Neutrophil (primary cell): ENCODE measurements at regions not wholly inside any gene's neighbourhood (a gene's known extent, or its start where the extent isn't known, plus 50 kb on each side); places are given as distances from the start of the nearest gene placed in this dataset.
"Not testable (repeated sequence)": the region's sequence is repeated elsewhere in the genome, so short reads cannot be mapped to it uniquely, and the experiment has no call there.

ENCODE experiments used
- H3K27ac ChIP-seq: fragments of 200-600 bp; sonication (generic); 2 replicates; pipeline ENCODE4 v1.5.1; 2016; ENCODE audit warnings: mild to moderate bottlenecking, moderate library complexity
- H3K27me3 ChIP-seq: fragments of 200-600 bp; sonication (generic); 2 replicates; pipeline ENCODE4 v1.6.0; 2016; ENCODE audit warnings: mild to moderate bottlenecking
- H3K36me3 ChIP-seq: fragments of 200-600 bp; sonication (generic); 2 replicates; pipeline ENCODE4 v1.5.1; 2017
- H3K4me1 ChIP-seq, 2 experiments: fragments of 200-600 bp in 1 of 2; sonication (generic) in 1 of 2; 1 replicate in 1 of 2; 2 replicates in 1 of 2; pipeline versions ENCODE4 v1.5.1 to v1.6.1; 2013 to 2016; ENCODE audit warnings: low read depth in 1 of 2, low read length in 1 of 2, mild to moderate bottlenecking in 1 of 2, moderate library complexity in 1 of 2; ENCODE audit not compliant: control insufficient read depth in 1 of 2, insufficient read depth in 1 of 2
- H3K4me3 ChIP-seq, 2 experiments: fragments of 200-600 bp in 1 of 2; sonication (generic) in 1 of 2; 1 replicate in 1 of 2; 2 replicates in 1 of 2; pipeline ENCODE4 v1.5.1; 2013 to 2016; ENCODE audit warnings: low read depth in 1 of 2, low read length in 1 of 2, mild to moderate bottlenecking in 1 of 2, moderate library complexity in 1 of 2
- H3K9me3 ChIP-seq: fragments of 200-600 bp; sonication (generic); 2 replicates; pipeline ENCODE4 v1.5.1; 2016
- CTCF ChIP-seq: fragments of 200-600 bp; sonication (generic); IDR thresholded peaks from 2 replicates; pipeline ENCODE4 v1.5.1; 2016; ENCODE audit warnings: antibody characterized with exemption

- H3K27ac ChIP-seq = no peak overlapping the region
- H3K27me3 ChIP-seq = no peaks in the 10 kb centered on the region
- no peak overlapping the region for H3K4me3 ChIP-seq
- no peak for TF ChIP-seq CTCF
- H3K4me1 ChIP-seq = no peaks in the 10 kb centered on the region
- no peaks in the 10 kb centered on the region for H3K36me3 ChIP-seq
- H3K9me3 ChIP-seq = no peaks in the 10 kb centered on the region
Measured at GRCh38 chr5:82473262-82473661, 195.1 kb upstream of the RPS23 start.

- no peak for TF ChIP-seq CTCF
- no peaks in the 10 kb centered on the region for H3K27me3 ChIP-seq
- no peak overlapping the region for H3K27ac ChIP-seq
- no peaks in the 10 kb centered on the region for H3K36me3 ChIP-seq
- H3K4me1 ChIP-seq = no peaks in the 10 kb centered on the region
- H3K4me3 ChIP-seq = no peak overlapping the region
- no peaks in the 10 kb centered on the region for H3K9me3 ChIP-seq
Measured at GRCh38 chr5:82470185-82470994, 192.2 kb upstream of the RPS23 start.

- Histone ChIP-seq H3K9me3 (no peaks in the 10 kb centered on the region), H3K27ac (no peak overlapping the region)
Measured at GRCh38 chr5:82466986-82467561, 188.9 kb upstream of the RPS23 start.

GRCh38 chr5:82465235-82465634 is 187.1 kb upstream of the RPS23 start:
- H3K9me3 ChIP-seq = no peaks in the 10 kb centered on the region
- TF ChIP-seq CTCF = no peak
- H3K4me3 ChIP-seq = no peak overlapping the region
- H3K27me3 ChIP-seq = no peaks in the 10 kb centered on the region
- H3K4me1 ChIP-seq = no peaks in the 10 kb centered on the region
- H3K27ac ChIP-seq = no peak overlapping the region
- H3K36me3 ChIP-seq = no peaks in the 10 kb centered on the region

More at GRCh38 chr5:82466986-82467561, 188.9 kb upstream of the RPS23 start:
- no peaks in the 10 kb centered on the region for H3K36me3 ChIP-seq
- H3K4me3 ChIP-seq = no peak overlapping the region
- H3K27me3 ChIP-seq = no peaks in the 10 kb centered on the region
- no peaks in the 10 kb centered on the region for H3K4me1 ChIP-seq
- no peak for TF ChIP-seq CTCF

GRCh38 chr5:82459626-82460025 is 181.5 kb upstream of the RPS23 start:
- Histone ChIP-seq H3K4me3 (no peak overlapping the region), H3K27ac (no peak overlapping the region), H3K4me1 (no peaks in the 10 kb centered on the region), H3K9me3 (no peaks in the 10 kb centered on the region), H3K27me3 (no peaks in the 10 kb centered on the region), H3K36me3 (no peaks in the 10 kb centered on the region)
- TF ChIP-seq CTCF = no peak

GRCh38 chr5:82455317-82455716 is 177.2 kb upstream of the RPS23 start:
- H3K4me3 ChIP-seq, H3K9me3 ChIP-seq, H3K27me3 ChIP-seq, H3K27ac ChIP-seq, H3K4me1 ChIP-seq, H3K36me3 ChIP-seq: not testable (repeated sequence)
